Stimulated activated CD8-positive, alpha-beta memory T cell treated with anti-CD3 and anti-CD28 coated beads, Interleukin-7, amount 100 ng/mL, for 48 hours (primary cell): ENCODE measurements at regions not wholly inside any gene's neighbourhood (a gene's known extent, or its start where the extent isn't known, plus 50 kb on each side); places are given as distances from the start of the nearest gene placed in this dataset.

Experiments
- DNase-seq, 2 donors: peaks; one replicate each; pipeline ENCODE4 v3.0.0-alpha.2; 2020; ENCODE audit warnings: low read depth in 1 of 2; ENCODE audit errors: extremely low read depth in 1 of 2

DNA sequence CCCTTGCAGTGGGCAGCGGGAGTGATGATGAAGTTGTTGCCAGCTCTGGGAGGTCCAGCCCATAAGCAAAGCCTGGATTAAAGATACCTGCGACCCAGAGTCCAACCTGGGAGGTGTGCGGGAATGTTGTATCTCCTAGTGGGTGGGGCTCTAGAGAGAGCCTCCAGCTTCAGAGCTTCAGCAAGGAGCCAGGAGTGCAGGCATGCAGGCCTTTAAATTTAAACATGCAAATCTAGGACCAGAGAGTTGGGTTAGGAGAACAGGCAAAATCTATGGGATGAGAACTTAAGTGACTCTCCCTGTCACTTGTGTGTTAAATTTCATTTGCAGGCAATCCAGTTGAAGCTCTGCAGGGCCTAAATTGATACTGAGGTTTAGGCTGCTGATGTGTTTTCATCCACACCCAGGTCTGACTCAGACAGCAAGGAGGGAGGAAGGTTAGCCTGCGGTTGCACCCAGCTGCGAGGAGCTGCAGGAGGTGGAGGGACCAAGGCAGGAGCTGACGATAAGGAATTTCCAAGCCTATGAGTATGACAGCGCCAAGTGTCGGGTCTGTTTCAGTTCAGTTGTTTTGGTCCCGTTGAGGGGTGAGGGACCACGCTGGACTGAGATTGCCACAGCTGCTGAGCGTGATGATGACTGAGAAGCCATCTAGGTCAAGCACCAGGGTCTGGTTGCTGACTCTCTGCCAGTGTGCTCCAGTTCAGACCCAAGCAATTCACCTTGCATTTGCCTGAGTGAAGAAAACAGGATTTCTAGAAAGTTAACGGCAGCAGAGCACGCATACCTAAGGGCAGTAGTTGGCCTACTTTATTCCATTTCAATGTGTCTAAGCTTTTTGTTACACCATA is 243.0 kb downstream of the ICE1 start:
- DNase-seq: no peak

DNA sequence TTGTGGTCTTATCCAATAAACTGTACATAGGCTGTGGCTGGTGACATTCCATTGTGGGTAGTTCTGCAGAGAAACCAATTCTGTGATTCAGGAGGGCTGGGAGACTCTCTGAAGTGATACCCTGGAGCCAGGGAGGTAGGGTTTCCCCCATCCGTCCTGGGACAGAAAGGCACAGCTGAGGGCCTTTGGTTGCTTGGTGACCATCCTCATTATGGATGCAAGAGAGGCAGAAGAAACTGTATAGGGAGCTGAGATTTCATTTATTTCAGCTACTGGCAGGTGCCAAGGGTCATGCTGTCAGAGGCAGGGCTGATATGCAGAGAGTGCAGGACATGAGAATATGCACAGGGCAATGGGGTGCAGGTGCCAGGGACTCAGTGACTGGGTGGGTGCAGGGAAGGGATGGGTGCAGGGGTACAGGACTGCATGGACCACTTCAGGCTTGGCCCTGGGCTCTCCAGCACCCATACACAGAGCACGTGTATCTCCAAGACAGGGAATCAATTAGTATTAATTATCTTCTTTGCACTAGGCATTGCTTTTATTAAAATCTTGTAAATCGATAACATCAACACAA is 236.5 kb downstream of the ICE1 start:
- DNase-seq: no peak

DNA sequence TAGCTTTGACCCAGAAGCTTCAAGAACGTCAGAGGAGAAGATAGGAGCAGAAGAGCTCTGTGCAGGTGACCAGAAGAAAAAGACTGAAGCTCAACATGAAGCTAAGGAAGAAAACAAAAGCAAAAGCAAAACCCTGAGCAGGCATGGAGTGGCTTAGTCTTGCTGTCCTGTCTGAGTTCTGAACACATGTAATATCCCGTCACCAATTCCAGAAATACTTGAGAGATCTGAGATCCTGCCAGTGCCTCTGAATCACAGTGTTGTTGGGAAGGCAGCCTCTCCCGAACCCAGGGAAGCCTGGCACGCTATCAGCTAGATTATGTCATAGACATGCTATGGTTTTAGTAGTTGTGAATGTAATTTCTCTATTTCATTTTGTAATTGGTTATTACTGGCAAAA is 235.7 kb downstream of the ICE1 start:
- DNase-seq: no peak

DNA sequence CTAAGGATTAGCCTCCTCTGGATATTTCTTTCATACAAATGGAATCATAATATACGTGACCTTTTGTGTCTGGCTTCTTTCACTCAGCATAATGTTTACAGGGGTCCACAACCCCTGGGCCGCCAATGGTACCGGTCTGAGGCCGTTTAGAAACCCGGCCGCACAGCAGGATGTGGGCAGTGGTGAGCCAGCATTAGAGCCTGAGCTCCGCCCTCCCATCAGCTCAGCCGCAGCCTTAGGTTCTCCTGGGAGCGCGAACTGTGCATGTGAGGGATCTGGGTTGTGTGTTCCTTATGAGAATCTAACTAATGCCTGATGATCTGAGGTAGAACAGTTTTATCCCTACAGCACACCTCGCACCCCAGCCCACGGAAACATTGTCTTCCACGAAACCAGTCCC is 229.7 kb downstream of the ICE1 start:
- no peak for DNase-seq

DNA sequence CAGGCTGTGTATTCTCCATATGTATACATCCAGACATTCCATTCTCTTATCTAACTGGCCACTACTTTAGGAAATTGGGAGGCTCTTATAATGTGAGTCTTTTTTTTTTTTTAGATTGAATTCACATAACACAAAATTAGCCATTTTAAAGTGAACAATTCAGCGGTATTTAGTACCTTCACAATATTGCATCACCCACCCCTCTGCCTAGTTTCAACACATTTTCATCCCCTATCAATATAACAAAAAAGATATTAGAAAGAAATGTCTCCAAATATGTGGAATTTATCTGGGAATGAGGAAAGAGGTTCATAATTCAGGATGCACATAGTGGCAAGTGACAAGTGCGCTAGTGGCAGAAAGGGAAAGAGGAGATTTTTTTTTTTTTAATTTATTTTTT is 228.5 kb downstream of the ICE1 start:
- DNase-seq: no peak

GRCh38 chr5:5650242-5650641 is 227.8 kb downstream of the ICE1 start:
- no peak for DNase-seq

DNA sequence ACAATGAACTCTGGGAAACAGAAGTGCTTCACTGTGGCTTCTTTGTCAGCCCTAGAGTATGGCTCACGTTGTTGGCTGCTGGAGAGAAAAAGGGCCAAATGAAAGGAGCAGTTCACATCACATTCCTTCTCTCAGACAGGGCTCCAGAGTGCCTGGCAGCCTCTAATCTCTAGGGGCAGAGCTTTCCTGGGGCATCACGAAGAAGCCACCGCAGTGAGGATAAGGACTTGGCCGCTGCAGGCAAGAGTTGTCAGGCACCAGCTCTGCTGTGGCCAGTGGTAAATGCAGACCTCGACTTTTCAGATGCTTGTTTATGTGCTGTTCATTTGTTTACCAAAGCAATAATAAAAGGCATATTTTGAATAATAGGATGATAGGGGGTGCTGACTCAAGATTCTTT is 227.2 kb downstream of the ICE1 start:
- no peak for DNase-seq

DNA sequence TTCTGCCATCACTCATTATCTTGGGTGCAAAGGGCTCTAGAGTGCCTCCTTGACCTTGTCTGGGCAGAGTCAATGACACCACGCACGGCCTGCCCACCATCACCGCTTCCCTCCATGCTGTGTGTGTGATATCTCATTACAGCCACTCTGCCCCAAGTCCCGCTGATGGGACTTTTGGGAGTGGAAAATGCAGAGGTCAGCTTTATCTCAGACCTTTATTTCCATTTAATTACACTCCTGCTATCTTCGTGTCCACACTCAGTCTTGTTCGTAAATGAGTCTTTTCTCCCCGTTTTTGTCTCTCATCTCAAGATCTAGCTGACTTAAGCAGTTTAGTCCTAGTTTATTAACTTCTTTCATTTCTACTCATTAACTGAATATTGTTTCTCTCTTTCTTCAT is 226.2 kb downstream of the ICE1 start:
- DNase-seq: no peak

DNA sequence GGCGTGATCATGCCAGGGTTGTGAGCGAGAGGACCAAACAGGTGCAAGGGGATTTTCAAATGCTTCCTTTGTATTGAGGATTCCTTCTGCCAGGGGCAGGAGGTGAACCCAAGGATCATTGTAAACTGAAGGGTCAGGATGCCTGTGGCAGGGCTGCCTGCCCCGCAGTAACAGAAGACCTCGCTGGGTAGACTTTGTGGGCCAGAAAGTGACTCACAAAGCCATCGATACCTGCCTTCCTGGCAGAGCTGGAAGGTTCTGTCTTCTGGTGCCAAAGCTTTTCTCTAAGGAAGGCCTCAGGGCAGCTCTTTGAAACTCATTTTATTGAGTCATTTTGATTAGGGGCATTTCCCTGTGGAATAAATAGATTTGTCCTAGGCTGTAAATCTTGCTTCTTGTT is 223.4 kb downstream of the ICE1 start:
- DNase-seq: no peak

DNA sequence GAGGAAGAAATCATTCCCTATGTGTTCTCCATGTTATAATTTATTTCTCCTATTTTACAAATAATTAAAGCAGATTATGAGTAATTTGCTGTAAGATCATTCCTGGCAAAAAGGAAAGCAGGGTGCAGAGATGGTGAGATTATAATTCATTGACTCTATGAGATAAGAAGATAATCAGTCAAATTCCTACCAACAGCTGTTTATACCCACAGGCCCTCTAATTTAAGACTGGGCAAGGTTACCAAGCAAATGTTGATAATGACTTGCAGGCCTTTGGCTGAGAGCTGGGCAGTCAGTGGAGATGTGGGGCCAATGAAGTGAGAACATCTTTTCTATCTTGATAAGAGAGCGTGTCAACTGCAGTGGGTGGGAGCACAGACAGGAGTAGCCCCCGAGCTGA is 222.7 kb downstream of the ICE1 start:
- DNase-seq: no peak

- DNase-seq: no peak
Observed at GRCh38 chr5:5644249-5644648, 221.8 kb downstream of the ICE1 start.

GRCh38 chr5:5643481-5643880 is 221.0 kb downstream of the ICE1 start:
- DNase-seq: no peak

DNA sequence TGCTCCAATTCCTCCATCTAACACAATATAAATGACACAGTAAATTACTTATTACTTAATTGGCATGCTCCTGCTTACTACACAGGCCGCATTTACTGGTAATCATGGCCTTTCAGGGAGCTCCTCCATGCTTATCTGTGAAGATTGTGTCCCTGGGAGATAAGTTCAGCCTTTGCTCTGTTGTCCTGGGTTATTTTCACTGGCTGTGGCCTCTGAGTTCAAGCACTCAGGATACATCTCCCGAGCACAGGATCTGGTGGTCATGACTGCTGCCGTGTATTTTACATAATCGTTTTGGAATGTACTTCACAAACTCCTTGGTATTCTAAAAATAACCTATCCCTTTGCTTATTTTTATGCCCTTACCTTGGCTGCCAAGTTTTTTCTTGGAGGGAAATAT is 215.7 kb downstream of the ICE1 start:
- no peak for DNase-seq

DNA sequence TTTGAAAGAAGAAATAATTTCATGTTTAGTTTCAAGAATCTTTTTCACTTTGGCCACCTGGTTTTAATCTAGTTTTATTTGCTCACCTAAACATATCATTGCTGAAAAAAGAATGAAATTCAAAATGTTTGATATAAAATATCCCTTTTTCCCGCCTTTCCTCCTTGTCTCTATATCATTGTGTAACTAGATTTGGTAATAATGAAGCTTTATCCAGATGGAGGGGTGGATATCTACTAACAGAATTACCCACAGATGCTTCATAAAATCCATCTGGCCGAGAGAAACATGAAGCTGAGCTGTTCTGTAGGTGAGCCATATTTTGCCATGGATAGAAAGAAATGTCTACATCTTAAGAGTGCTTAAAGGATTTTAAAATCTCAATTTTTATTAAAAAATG is 214.7 kb downstream of the ICE1 start:
- DNase-seq: no peak

DNA sequence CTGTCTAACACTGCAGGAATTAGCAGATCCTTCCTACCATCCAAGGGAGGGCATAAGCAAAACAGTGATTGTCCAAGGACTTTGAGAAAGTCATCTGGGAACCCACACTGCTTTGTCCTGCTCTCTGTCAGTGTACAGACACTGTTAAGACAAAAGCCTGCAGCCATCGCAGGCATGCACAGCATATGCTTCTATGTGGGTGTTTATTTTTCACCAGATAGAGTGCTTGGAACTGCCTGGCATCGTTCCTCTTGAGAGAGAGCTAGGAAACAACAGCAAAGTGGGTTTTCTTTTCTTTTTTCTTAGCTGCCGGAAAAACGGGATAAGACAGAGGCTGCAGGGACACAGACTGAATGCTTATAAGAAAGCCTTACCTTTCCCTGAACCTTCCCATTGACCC is 212.3 kb downstream of the ICE1 start:
- DNase-seq: no peak

DNA sequence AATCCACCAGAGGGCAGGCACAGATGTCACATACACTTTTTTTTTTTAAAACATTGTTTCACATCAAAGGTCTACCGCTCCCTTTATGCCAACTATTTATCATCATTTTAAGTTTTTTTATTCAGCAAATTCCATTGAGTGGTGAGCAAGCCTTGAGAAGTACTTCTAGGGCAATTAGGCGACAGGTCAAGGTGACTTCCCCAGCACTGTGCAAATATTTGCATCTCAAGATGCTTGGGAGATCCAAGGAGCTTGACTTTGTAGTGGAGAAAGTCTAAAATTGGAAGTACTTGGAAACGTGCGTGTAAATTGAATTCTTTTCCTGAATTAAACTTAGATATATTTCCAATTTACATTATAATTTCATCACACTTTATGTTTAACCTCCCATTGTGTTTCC is 211.1 kb downstream of the ICE1 start:
- DNase-seq: no peak

- no peak for DNase-seq
Observed at GRCh38 chr5:5632678-5633077, 210.2 kb downstream of the ICE1 start.

- no peak for DNase-seq
Observed at GRCh38 chr5:5629607-5629978, 207.1 kb downstream of the ICE1 start.

DNA sequence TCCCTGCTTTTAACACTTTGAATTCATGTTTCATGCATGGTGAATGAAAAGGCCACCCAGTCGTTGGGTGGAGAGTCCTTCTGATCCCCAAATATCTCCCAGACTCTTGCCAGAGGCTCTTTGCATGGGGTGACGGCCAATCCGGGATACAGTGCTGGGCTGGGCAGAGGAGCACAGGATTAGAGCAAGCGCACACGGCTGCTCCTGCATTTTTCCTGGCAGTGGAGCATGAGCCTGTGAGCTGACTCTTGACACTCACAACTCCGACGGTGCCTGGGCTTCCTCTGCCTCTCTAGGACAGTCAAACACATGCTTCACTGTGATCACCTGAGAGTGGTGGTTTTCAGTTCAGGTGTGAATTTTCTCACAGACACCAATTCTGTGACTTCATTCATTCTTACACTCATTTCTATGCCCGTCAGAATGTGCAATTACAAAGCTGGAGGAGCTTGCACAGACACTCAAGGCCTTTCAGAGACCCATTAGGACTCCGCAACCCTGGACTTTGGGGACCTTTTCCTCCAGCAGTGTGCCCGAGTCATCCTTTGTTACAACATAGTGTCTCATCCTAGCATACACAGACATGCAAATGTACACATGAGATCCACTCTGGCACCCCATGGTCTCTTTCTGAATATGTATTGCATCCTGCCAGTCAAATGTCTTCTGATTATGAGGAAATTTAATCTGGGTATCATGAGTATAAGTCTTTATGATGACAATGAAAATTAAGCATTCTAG is 206.6 kb downstream of the ICE1 start:
- no peak for DNase-seq

DNA sequence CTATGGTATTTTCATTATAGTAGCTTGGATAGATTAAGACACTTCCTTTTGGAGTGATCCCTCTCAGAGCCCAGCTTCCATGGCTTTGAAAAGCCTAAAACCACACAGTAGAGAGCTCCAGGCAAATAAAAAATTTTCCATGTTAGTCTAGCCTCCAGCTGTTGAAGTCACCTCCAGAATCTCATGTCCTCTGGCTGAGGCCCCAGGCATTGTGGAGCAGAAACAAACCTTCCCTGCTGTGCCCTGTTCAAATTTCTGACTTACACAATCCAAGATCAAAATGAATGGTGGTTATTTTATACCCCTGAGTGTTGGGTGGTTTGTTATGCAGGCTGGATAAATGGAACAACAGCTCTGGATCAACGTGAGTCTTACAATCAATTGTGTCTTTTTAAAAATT is 203.9 kb downstream of the ICE1 start:
- DNase-seq: no peak

- DNase-seq: no peak
Observed at GRCh38 chr5:5625491-5625890, 203.0 kb downstream of the ICE1 start.

GRCh38 chr5:5623397-5623796 is 200.9 kb downstream of the ICE1 start:
- DNase-seq: no peak
